ENCODE measurements at regions not wholly inside any gene's neighbourhood (a gene's known extent, or its start where the extent isn't known, plus 50 kb on each side); places are given as distances from the start of the nearest gene placed in this dataset.

DNA sequence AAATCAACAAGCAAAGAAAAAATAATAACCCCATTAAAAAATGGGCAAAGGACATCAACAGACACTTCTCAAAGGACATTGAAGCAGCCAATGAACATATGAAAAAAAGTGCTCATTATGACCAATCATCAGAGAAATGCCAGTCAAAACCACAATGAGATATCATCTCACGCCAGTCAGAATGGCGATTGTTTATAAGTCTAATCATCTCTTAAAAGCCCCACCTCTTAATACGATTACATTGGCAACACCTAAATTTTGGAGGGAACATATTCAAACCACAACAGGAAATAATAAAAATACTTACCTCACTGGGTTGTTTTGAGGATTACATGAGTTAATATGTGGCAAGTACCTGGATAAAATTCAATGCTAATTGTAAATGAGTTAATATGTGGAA lies 57.1 kb upstream of the PLPPR4 start:
- H3K4me3 ChIP-seq (ENCODE audit: low read length): no peak overlapping the region
- H3K27me3 ChIP-seq (replicated peaks; ENCODE audit: control insufficient read depth, insufficient read depth, low read length): no peaks in the 10 kb centered on the region
- H3K4me1 ChIP-seq (ENCODE audit: control insufficient read depth, insufficient read depth, low read length): no peaks in the 10 kb centered on the region
- H3K36me3 ChIP-seq (ENCODE audit: control insufficient read depth, insufficient read depth, low read length, severe bottlenecking): no peaks in the 10 kb centered on the region
- no peak for DNase-seq (ENCODE audit: low read depth)
- H3K9me3 ChIP-seq (ENCODE audit: control insufficient read depth, low read length): no peaks in the 10 kb centered on the region
- no peak overlapping the region for H3K9ac ChIP-seq (ENCODE audit: low read length)
